HG03439 (cell line): ENCODE measurements at regions not wholly inside any gene's neighbourhood (a gene's known extent, or its start where the extent isn't known, plus 50 kb on each side); places are given as distances from the start of the nearest gene placed in this dataset.

ENCODE experiments used
- ATAC-seq: cut with Tn5 transposase; IDR thresholded peaks from one replicate; pipeline ENCODE4 v1.9.1; 2021; ENCODE audit warnings: mild to moderate bottlenecking, moderate library complexity; ENCODE audit not compliant: unreplicated experiment

DNA sequence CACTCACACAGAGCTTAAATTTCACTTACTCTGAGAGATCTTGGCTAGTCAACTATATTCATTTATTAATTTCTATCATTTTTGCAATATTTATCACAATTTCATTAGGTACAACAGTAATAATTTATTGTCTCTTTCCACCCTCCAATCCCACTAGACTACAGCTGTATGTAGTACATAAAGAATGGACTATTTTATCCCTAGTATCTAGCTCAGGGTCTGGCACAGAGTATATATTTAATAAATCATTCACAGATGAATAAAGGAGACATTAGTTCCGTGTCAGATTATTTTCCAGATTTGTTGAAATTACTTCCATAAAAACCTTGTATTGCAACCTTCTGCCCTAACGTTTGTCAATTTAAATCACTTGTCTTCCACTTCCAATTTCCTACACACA, 1781.1 kb upstream of the SEL1L start:
- ATAC-seq: no peak

DNA sequence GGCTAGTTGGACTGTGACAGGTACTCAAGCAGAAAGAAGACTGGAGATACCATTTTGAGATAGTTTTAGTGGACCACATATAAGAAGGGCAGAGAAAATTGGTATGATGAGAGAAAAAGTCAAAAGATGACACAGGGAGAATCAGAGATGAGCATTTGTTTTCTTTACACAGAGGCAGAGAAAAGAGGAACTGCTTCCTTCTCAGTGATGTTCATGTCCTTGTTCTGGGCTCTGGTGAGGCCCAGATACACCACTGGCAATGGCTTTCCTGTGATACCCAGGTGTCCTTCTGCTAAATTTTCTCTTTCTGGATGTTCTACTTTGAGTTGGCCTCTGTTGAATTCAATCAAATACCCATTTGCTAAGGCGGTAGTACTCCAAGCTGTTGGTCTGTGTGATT, 1782.7 kb upstream of the SEL1L start:
- ATAC-seq: no peak

DNA sequence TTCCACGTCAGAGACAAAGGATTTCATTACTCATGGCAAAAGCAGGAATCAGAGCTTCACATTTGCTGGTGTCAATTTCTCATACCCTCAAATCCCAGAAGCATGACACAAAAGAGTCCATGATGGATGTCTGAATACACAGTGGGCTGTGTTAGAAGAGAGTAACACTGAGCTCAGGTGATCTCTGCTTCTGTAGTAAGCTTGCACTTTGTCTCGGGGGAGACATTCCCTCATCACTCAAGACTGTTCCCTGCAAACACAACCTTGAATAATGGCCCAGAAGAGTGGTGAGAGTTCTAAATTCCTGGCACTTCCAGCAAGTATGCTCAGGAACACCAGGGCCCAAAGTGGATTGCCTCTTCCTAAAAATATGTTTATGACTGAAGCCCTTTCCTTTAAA, 1787.2 kb upstream of the SEL1L start:
- no peak for ATAC-seq

DNA sequence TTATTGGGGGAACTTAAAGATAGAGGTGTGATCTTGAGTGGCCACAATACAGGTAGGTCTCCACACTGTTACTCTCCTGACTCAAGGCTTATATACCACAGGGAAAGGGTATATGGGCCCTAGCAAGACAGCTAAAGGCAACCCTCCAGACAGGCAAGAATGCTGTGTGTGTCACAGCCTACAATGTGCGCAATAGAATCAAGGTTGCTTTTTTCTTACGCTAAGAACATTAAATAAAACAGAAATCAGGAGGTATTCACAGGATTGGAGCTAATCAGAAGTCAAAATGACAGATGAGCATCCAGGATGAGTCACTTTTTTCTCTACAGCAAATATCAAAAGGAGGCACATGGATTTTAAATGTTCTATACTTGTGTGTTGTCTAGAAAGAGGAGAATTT, 1797.9 kb upstream of the SEL1L start:
- no peak for ATAC-seq

DNA sequence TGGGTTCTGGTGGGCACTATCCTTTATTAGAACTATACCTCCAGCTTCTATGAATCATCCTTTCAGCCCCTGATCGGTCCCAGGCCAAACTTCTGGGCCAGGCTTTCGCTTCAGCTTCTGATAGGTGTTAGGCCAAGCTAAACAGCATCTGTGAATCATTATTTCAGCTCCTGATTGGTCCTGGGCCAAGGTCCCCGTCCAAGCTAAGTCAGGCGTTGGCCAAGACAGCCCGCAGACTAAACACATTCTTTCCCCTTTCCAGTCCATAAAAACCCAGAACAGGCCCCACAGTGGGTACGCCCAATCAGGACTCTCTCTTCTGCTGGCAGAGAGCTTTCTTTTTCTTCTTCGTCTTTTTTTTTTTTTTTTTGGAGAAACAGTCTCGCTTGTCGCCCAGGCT, 1808.9 kb upstream of the SEL1L start:
- ATAC-seq: no peak

DNA sequence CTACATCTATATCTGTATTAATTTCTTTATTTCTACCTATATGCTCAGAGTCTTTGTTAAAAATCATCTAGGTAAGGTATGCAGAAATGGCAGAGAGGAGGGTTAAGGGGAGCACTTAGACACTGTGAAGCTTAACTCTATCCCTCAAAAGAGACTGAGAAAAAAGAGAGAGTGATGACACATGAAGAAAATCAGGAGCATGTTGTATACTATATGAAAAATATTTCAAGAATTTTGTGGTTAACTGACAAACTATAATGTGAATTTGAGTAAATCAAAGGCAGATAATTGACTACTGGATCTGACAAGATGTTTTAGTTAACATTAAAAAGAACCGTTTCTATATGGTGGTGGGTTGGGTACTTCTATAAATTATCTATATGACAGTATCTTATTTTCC, 1814.2 kb upstream of the SEL1L start:
- no peak for ATAC-seq

DNA sequence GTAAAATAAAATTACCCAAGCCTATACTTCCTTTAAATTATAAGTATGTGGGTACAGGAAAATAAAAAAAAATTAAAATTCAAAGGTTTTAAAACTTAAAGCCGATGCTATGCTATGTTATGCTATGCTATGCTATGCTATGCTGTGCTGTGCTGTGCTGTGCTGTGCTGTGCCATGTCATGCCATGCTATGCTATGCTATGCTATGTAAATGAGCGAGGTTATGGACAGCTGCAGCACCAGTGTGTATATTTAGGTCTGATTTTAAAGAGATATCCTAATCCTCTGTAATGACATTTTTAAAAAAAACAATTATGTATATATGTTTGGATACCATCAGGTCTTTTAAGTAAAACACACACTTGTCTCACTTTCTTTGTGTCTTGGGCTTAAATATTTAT, 1822.0 kb upstream of the SEL1L start:
- no peak for ATAC-seq

DNA sequence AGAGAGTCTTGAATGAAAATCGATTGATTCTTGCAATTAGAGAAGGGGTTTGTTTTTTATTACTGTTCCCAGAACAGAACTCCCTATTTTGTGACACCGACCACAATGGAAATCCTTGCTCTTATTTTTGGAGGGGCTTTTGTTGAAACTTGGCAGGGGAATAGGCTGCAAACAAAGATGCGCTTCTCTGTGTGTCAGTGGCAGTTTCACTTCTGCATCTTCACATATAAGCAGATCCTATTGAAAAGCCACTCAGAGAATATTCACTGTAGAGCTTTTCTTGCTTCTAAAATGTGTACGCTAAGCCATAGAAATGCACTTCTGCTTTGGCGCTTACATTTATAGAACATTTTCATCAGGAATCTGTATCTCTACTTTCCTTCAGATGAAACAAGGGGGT, 1822.4 kb upstream of the SEL1L start:
- no peak for ATAC-seq

DNA sequence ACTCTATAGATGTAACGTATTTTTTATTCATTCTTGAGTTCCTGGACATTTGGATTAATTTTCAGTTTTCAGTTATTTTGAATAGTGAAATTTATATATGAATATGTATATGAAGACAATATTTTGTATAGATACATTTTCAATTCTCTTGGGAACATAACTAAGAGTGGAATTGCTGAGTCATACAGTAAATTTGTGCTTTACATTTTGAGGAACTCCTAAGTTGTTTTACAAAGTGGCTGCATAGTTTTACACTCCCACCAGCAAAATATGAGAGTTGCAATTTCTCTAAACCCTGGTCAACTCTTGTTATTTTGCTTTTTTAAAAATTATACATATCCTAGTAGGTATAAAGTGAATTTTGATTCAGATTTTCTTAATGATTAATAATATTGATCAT, 1838.6 kb upstream of the SEL1L start:
- ATAC-seq: no peak

DNA sequence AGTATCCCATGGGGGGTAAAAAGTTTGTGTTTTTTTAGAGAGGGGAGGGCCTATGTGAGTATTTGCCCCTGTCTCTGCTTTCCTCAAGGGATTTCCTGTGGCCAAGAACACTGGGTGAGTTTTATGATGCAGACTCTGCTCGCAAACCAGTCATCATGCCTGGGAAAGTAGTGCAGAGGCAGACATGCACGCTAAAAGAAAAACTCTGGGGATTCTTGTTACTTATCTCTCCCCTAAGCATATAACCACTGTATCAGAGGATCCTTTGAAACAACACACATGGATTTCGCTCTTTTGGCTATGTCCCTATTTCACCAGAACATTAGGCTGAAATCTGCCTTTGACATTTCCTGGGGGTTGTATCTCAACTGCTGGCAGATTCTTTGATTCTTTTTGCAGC, 1845.8 kb upstream of the SEL1L start:
- no peak for ATAC-seq

DNA sequence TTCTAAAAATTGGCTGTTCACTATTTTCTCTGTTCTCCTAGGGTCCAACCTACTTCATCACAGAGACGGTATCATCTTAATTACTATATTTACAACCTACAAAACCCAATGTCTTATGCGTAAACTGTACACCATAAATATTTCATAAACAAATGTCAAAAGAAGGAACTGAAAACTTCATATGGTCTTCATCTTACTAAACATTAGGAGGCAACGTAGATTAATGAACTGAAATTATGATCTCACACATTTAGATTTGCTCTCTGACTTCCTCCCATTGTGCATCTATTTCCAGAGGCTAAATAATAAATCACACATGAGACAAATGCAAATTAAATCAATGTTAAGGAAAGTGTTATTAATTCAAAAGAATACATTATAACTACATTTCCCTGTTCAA, 1850.6 kb upstream of the SEL1L start:
- ATAC-seq: no peak

DNA sequence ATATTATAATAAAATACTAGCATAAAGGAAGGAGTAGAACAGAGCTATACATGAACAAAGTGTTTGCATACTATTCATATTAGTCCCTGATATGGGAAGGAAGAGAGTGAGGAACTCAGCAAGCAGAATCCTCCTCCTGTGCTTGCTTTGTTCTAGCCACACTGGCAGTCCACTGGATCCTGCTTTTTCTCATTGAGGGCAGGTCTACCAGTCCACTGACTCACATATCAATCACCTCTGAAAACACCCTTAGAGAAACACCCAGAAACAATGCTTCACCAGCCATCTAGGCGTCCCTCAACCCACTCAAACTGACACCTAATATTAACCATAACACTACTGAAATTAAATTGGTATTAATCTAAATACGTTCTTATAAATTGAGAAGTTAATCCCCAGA, 1861.7 kb upstream of the SEL1L start:
- ATAC-seq: no peak

DNA sequence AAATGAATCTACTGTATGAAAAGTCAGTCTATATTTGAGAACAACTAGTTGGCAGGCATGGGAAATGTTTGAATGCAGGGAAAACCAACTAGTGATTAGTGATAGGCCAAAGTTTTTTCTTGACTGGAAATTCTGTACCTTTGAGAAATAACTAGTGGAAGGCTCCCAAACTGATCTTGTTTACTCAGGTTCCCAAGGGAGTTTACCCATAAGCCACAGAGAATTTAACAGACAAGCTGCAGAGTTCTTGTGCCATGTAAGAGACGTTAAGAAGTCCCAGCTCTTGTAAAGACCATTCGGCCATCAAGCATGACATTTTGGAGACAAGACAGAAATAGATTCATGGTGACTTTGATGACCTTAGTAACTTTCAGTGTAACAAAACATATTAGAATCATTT, 1882.8 kb upstream of the SEL1L start:
- no peak for ATAC-seq

DNA sequence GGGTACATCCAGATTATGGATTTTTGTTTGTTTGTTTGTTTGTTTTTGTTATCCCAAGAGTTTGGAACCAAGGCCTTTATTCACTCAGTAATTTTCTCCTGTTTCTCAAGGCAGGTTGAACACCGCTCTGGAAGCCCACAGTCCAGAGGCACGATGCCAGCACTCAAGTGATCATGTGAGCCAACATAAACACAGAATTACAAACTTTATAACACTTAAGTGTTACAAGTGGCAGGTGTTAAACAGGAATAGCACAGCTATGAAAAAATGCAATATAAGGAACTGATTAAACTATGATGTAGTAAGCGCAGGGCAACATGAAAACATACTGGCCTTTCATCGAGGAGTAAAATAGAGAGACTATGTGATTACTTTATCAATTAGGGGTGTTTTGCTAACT, 1885.8 kb upstream of the SEL1L start:
- no peak for ATAC-seq

DNA sequence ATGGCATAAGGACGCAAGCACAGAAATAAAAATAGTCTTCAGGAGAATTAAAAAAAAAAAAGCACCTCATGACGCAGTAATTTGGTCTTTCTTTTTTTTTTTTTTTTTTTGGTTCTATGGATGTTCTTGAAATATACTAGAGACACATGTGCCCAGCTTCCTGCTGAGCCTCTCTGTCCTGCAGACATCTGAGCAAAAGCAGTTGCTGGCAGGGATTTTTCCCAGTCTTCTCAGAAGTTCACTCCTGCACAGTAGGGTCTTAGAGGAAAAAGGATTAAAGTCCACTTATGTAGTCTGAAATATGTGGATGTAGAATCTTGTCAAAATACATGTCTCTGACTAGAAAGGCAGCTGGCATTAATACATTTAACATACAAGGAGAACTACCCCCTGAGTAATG, 1888.1 kb upstream of the SEL1L start:
- ATAC-seq: no peak

DNA sequence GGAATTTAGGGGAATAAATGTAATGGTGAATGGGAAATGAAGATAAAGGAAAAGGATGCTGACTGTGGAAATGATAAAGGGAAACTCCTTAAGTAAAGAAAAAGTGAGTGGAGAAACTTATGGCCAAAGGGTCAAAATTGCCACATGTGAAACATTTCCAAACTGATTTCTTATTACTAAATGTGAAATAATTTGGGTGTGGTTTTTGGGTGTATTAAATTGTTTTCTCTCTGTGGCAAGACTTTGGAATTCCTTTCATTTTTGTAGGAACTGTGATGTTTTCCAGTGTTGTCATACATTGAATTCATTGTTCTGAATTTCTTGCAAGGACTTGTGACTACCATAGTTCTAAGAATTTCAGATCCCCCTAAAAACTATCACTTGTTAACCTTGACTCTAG, 1891.5 kb upstream of the SEL1L start:
- ATAC-seq: no peak

DNA sequence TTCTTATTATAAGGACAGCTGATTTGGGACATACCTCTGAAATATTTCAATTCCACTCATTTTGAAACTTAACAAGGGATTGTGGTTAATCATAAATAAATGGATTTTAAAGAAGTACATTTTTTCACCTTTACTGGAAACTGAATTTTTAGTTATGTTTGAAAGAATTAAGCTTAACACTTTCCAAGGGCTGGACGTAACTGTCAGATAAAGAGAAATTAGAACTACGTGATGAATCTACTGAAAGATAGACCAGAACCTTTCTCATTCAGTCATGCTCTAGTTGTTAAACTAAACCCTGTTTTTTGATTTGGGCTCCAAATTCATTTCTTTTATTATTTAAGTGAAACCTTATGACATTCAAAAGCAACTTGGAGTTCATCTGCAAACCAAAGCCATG, 1892.1 kb upstream of the SEL1L start:
- ATAC-seq: no peak

DNA sequence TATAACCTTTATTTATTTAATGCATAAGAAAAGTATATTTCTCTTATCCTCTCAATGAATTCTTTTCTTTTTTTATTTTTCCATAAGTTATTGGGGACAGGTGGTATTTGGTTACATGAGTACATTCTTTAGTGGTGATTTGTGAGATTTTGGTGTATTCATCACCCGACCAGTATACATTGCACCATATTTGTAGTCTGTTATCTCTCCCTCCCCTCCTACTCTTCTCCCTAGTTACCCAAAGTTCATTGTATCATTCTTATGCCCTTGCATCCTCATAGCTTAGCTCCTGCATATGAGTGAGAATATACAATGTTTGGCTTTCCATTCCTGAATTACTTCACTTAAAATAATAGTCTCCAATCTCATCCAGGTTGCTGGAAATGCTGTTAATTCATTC, 1900.0 kb upstream of the SEL1L start:
- ATAC-seq: no peak

DNA sequence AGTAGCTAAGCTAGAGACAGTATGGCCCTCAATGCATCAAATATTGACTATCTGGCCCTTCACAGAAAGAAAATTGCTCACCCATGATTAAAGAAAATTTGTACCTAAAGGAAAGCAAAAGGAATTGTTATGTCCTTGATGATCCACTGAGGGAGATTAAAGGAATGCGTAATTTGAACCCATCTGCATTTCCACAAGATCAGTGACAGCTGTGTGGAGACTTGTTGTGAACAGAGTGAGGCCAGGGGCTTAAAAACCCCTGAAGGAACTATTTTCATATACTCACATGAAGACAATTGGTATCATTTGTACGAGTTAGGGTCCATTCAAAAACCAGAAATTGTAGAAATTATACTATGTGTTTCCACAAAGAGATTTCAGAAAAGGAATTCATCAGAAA, 1908.1 kb upstream of the SEL1L start:
- no peak for ATAC-seq

DNA sequence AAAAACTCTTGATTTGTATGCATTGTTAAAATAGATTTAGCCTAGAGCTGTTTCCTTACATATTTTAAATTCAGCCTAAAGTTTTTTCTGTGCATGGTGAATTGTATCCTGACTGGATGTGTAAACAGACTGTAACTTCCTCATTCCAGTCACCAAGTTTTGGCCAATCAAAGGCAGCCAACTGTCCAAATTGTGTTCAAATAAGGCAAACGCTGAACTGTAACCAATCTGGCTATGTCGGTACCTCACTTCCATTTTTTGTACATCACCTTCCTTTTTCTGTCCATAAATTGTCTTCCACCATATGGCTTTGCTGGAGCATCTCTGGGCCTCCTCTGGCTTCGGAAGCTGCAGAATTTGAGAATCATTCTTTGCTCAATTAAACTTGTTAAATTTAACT, 1921.9 kb upstream of the SEL1L start:
- no peak for ATAC-seq

DNA sequence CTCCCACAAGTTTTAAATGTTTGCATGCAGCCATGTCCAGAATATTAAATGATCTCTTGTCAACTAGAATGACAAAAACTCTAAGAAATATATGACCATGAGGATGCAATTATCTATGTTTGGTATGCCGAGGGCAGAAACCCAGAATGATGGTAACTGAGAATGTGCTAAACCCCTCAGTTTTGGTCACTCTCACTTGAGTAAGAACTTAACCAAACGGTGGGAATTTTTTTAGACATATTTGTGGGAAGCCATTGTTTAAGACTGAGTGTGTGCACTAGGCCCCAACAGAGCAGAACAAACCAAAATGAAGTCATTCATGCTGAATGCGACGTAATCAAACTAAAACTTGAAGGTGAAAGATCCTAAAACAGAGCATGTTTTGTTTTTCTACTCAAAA, 1927.9 kb upstream of the SEL1L start:
- ATAC-seq: no peak

DNA sequence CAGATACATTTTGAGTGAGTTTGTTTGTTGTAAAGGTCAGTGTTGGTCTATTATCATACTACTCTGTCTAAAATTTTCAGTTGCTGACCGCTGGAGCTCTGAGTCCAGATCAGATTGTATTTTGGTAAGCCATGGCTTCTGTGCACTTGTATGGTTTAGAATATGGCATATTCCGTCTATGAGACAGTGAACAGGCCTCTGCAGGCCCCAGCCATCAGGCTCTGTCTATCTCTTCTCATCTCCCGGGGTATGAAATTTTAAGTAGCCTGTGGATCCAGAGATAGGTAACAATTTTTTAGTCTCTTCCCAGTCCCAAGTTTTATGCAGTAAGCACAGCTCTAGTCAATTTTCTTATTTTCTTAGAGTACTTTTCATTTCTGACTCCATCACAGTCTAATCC, 1929.1 kb upstream of the SEL1L start:
- ATAC-seq: no peak

DNA sequence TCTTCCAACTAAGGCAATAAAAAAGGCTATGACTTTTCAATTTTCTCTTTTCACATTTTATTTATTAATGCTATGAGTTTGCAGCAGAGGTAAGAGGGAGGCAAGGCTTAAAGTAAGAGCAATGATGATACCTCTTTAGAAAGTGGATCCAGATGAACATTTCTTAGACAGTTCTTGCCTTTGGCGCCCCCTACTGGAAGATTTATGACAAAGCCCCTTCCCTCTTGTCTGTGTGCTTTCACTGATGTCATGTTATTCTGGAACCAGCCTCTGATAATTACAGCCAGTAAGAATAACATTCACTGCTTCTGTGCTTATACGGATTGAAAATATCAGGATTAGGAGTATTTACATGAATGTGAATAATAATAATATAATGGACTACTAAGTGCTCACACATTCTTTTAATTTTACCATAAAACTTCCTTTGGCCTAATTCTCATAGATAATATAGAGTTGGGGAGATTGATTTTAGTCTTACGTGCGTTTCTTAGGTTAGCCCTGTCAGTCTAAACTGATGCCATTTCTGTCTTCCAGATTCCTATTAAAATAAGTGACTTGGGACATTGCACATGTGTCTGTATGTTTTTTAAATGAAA, 1929.9 kb upstream of the SEL1L start:
- no peak for ATAC-seq

DNA sequence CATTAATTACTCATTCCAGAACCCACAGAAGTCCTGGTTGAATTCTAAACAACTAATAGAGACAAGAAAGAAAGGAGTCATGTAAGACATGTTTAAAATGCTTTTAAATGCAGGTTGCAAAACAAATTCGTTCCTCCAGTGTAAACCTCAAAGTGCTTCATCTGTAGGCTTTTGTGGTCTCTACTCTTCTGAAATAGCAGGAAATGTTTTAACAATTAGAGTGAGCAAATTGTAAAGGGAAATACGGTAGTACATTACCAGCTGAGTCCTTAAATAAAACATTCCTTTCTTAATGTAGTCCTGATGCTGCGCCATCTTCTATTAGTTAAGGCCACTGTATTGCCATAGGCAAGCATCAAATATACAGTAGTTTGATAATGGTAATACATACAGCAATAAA, 1934.2 kb upstream of the SEL1L start:
- no peak for ATAC-seq
